Heart left ventricle (tissue), 13 donors: ENCODE measurements at regions not wholly inside any gene's neighbourhood (a gene's known extent, or its start where the extent isn't known, plus 50 kb on each side); places are given as distances from the start of the nearest gene placed in this dataset.

Source experiments
- CTCF ChIP-seq, 12 donors: fragments of 200-600 bp; sonication (generic) in 4 of 12; IDR thresholded peaks; one replicate each; pipeline versions ENCODE4 v1.5.0 to v1.8.0; 2018 to 2022; ENCODE audit warnings: antibody characterized with exemption in 12 of 12, mild to moderate bottlenecking in 5 of 12
- POLR2A ChIP-seq, 2 donors: fragments of 450-650 bp; IDR thresholded peaks; one replicate each; pipeline ENCODE4 v1.6.1; 2017; ENCODE audit warnings: antibody characterized with exemption in 2 of 2, mild to moderate bottlenecking in 2 of 2, moderate library complexity in 2 of 2
- donor health status: ischemic (EF 13 %, LVEDD 7.1; RV severe dilation, severe dysfunction).
- donor health status: DM: no; HTN: yes; CAD: no.
- donor health status: DM: no; HTN: no; CAD: no.
- donor health status: ischemic (EF 25% LVEDD 6.9; RV normal size, moderate dysfunction).
- donor health status: ischemic (EF 25% LVEDD 5.7; RV mildly dilated, moderate dysfunction).
- donor health status: ischemic (EF 35%, LVEDD 5.7; RV mildly dilated, moderate dysfunction).
- donor health status: nonischemic (EF 11% LVEDD 7.7; RV severe dilation, severe dysfunction).
- donor health status: DM: yes; HTN: yes; CAD: no.
- donor health status: PGD.
- donor health status: ischemic (EF 29% LVEDD 5.4; RV normal size, mild dysfunction).
- donor health status: nonischemic (EF 23%, LVEDD 6.1; RV moderate dilation, normal function).

GRCh38 chrX:150238632-150239382 is 124.3 kb upstream of the MAMLD1 start:
- TF ChIP-seq CTCF (IDR thresholded peaks at IDR 0.05), result no peak
- no peak for TF ChIP-seq POLR2A (IDR thresholded peaks at IDR 0.05)
